NCI-H1417 treated with DMSO at 0.1 percent for 48 hours (cell line): ENCODE measurements at regions not wholly inside any gene's neighbourhood (a gene's known extent, or its start where the extent isn't known, plus 50 kb on each side); places are given as distances from the start of the nearest gene placed in this dataset.

ENCODE experiments used
- DNase-seq: peaks from one replicate; lab custom pipeline; 2025; lab: John Stamatoyannopoulos, UW

DNA sequence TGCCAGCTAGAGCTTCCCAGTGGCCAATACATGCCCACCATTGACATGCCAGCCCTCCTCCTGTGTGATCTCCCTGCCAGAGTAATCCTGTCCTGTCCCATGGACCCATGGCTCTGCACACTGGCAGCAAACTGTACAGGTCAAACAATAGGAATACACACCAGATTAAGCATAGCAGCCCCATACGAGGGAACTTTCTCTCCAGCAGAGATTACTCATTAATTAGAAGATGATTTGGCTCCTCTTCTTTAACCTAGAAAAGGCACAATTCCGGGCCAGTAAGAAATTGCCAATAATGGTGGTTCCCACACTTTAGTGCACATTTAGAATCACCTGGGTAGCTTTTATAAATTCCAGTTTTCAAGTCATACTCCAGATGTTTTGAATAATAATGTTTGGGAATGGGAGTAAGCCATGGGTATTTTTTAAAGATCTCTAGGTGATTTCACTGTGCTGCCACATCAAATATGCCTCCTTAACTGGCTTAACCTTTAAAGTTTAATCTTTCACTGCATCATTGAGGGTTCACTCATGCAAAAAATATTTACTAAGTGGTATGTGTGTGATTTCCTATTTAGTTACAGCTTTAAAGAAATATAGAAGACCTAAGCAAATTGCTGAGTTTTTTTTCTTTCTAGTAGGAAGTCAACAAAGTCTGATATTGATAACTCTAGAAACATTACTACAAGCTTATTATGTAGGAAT lies 277.6 kb upstream of the NWD2 start:
- DNase-seq, result no peak

- no peak for DNase-seq
Observed at GRCh38 chr4:36979533-36979932, 265.0 kb upstream of the NWD2 start.

DNA sequence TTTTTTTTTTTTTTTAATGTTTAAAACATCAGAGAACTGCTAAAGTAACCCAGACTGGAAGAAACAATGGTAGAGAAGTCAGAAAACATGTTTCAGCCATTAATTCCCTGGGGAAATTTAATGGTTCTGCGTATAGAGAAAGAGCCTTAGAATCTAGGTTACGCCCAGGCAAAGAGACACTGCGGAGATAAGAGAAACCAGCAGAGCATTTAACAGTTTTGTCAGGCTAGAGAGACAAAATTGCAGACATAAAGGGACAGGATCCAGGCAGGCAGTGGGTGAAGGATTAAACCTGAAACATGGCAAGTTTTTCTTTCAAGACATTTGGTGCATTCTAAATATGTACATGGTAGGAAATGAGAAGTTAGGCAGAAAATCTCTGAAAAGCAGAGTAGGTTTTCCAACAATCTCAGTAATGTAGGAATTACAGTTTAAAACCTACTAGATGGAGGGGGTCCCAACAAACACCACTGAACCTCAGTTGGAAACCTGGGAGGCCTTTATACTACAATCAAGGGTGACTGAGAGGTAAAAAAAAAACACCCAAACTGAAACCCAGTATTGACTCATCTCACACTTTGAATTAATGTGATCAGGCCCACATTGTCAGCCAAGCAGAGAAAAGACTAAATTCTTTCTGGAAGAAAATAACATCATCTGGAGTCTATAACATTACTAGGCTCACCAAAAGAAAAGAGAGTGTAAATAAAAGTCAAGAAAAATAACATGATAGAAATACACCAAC lies 254.2 kb upstream of the NWD2 start:
- DNase-seq, result no peak

DNA sequence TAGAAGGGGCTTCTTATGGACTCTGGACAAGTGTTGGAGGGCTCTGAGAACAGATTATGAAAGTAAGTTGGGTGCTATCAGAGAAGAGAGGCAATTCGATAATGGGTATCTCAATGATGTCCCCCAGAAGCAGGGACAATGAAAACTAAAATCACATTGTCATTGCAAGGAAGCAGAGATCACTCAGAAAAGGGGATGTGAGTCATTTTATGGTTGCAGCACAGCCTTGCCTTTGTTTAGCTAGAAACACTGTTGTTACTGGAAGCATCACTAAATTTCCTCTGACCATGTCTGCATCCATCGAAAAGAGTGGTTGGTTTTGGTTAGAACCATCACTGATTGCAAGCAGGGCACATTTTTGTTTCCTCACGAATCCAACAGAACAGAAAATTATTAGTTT lies 246.8 kb upstream of the NWD2 start:
- no peak for DNase-seq

- no peak for DNase-seq
Observed at GRCh38 chr4:37000281-37000680, 244.3 kb upstream of the NWD2 start.

DNA sequence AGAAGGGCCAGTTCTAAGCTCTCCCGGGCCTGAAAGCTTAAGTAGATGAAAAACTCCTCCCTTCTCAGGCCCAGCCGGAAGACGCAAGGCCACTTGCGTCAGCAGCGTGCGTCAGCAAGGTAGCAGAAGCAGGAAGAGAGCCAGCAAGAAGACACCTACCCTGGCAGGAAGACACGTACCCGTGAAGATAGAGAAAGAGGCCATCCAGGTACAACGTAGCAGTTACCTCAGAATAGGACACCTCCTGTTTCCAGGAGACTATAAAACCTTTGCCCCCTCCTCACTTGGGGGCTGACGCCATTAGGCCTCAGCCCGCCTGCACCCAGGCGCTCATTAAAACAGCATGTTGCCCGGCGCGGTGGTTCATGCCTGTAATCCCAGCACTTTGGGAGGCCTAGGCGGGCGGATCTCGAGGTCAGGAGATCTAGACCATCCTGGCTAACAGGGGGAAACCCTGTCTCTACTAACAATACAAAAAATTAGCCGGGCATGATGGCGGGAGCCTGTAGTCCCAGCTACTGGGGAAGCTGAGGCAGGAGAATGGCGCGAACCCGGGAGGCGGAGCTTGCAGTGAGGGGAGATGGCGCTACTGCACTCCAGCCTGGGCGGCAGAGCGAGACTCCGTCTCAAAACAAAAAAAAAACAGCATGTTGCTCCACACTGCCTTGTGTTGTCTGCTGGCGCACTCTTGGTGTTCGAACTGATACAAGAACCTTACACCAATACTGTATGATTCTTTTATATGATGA lies 242.7 kb upstream of the NWD2 start:
- no peak for DNase-seq

- DNase-seq, result no peak
Observed at GRCh38 chr4:37002625-37003024, 241.9 kb upstream of the NWD2 start.

DNA sequence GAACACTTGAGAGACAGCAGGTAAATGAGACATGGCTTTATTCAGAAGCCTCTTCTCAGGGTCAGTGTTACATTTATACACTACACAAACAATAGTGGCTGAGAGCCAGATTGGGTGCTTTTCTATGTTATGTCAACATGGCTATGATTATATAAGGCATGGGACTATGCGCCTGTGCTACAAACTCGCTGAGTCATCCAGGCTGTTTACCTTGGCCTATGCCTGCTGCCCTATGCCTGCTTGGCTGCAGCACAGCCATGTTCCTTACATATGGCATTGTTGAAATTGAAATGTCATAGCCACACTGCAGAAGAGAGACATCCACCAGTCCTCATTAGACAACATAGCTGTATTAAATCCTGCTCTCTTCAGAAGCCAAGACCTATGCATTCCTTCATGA lies 236.3 kb upstream of the NWD2 start:
- no peak for DNase-seq

DNA sequence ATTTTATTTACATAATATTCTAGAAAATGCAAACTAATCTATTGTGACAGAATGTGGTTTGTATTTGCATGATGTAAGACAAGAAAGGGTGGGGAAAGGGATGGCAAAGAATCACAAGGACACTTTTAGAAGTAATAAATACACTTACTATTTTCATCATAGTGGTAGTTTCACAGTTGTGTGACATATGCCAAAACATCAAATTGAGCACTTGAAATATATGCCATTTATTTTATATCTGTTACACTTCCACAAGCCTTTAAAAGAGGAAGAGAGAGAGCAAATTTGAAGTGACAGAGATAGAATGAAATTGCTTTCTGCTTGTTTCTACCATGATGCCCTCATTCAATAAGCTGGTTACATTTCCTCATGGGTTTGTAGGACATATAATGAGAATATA lies 230.0 kb upstream of the NWD2 start:
- no peak for DNase-seq

- DNase-seq, result no peak
Observed at GRCh38 chr4:37015391-37015790, 229.2 kb upstream of the NWD2 start.

DNA sequence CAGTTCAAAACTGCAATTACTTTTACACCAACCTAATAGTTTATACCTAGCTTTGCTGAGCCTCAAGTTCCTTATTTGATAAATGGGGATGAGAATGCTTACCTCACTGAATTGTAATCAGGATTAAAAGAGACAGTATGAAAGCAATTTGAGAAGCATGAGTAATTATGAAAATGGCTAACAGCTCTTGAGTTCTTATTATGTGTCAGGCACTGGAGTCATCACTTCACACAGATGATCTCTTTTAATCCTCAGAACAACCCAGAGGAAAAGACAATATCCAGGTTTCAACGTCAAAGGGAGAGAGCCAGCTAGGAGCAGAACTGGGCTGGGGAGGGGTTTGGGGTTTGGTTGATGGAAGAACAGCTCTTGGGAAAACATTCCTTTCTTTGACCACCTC lies 221.0 kb upstream of the NWD2 start:
- DNase-seq, result no peak

- DNase-seq, result no peak
Observed at GRCh38 chr4:37023996-37024395, 220.5 kb upstream of the NWD2 start.

GRCh38 chr4:37040816-37041215 lies 203.7 kb upstream of the NWD2 start:
- no peak for DNase-seq

DNA sequence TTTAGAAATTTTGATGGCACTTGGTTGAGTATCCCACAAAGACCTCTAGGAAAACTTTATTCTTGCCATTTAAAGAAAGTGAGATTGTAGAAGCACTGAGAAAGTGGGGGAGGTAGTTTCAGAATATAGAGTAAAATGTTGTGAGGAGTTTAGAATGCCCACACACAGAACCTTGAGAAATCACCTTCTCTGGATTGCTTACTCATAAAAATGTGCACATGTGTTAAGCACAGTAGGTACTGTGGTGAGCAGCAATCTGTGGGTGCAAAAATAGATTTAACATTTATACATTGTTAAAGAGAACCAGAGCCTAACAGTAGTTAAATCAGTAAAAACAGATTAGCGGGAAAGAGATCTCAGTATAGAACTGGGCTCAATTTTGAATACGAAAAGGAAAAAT lies 201.2 kb upstream of the NWD2 start:
- no peak for DNase-seq

DNA sequence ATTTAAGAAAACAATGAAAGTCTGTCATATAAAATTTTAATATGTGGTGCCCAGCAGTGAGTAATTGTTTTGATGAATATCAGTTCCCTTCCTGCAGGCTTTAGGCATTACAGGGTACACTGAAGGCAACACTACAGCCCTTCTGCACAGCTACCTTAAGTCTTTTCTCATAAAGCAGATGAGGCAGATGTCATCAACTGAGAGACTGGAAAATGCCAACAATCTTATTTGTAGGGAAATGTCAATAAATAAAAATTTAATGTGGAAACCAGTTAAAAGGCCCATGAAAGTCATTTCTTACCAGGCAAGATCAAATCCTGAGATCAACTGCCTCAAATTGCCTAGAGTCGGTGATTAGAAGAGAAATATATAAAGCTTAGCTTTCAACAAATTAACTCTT lies 193.4 kb upstream of the NWD2 start:
- DNase-seq, result no peak

GRCh38 chr4:37051866-37052265 lies 192.7 kb upstream of the NWD2 start:
- no peak for DNase-seq

- no peak for DNase-seq
Observed at GRCh38 chr4:37054531-37055077, 189.9 kb upstream of the NWD2 start.

GRCh38 chr4:37058826-37059225 lies 185.7 kb upstream of the NWD2 start:
- DNase-seq, result peak; percentile 37

- DNase-seq, result no peak
Observed at GRCh38 chr4:37066159-37066558, 178.4 kb upstream of the NWD2 start.

DNA sequence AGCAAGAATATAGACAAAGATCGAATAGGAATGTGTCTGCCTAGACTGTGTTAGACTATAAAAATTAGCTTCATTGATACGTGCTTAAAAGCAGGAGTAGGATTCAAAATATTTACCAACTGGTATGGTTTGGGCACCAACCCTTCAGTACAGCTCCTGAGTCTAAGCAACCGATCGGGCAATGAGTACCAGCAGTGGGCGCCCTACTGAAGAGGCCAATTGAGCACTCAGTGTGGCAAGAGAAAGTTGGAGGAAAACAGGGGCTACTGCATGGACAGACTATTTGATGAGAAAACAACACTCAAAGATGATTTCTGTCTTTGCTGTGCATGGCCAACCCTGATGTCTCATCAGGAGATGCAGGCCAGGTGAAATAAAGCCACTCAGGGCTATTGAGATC lies 176.0 kb upstream of the NWD2 start:
- no peak for DNase-seq

GRCh38 chr4:37070041-37070440 lies 174.5 kb upstream of the NWD2 start:
- DNase-seq, result no peak

- DNase-seq, result no peak
Observed at GRCh38 chr4:37071576-37071975, 173.0 kb upstream of the NWD2 start.
